ENCODE measurements at regions not wholly inside any gene's neighbourhood (a gene's known extent, or its start where the extent isn't known, plus 50 kb on each side); places are given as distances from the start of the nearest gene placed in this dataset.

DNA sequence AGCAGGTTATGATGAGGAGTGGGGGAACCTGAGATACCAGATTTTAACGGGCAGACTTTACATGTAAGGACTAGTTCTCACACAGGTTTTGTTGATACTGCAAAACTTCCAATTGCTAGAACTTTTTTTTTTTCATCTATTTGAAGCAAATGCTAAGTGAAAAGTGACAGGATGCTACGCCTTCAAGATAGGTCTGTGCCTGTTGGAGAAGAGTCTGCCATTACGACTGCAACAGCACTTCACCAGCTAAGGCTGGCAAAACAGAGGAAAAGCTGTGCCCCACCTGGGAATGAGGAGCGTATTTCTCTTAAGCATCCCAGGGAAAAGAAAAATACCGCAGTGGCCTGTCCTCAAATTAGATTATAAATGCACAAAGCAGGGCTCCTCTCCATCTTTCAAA is 102.0 kb upstream of the CDH6 start:
- no peaks in the 10 kb centered on the region for H3K36me3 ChIP-seq (ENCODE audit: control insufficient read depth, low read length)
- no peaks in the 10 kb centered on the region for H3K4me1 ChIP-seq (ENCODE audit: control insufficient read depth, low read length)
- H3K27ac ChIP-seq (ENCODE audit: low read depth, low read length) = no peak overlapping the region
- TF ChIP-seq, protein P1, sequence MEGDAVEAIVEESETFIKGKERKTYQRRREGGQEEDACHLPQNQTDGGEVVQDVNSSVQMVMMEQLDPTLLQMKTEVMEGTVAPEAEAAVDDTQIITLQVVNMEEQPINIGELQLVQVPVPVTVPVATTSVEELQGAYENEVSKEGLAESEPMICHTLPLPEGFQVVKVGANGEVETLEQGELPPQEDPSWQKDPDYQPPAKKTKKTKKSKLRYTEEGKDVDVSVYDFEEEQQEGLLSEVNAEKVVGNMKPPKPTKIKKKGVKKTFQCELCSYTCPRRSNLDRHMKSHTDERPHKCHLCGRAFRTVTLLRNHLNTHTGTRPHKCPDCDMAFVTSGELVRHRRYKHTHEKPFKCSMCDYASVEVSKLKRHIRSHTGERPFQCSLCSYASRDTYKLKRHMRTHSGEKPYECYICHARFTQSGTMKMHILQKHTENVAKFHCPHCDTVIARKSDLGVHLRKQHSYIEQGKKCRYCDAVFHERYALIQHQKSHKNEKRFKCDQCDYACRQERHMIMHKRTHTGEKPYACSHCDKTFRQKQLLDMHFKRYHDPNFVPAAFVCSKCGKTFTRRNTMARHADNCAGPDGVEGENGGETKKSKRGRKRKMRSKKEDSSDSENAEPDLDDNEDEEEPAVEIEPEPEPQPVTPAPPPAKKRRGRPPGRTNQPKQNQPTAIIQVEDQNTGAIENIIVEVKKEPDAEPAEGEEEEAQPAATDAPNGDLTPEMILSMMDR (IDR thresholded peaks at IDR 0.05; ENCODE audit: low read depth, low read length, poor library complexity, severe bottlenecking) = no peak
- TF ChIP-seq EZH2phosphoT487 (IDR thresholded peaks at IDR 0.05; ENCODE audit: borderline replicate concordance, low read length) = no peak
- no peaks in the 10 kb centered on the region for H3F3A ChIP-seq (ENCODE audit: control insufficient read depth, insufficient read depth)
- H3K79me2 ChIP-seq (ENCODE audit: control insufficient read depth, low read length) = no peaks in the 10 kb centered on the region
- no peak overlapping the region for H3K4me2 ChIP-seq (ENCODE audit: low read length)
- no peaks in the 10 kb centered on the region; the same call in 1 of the 2 replicates for H3K9me2 ChIP-seq (replicated peaks; ENCODE audit: control insufficient read depth, low read length)
- no peaks in the 10 kb centered on the region for H4K20me1 ChIP-seq (ENCODE audit: control insufficient read depth, insufficient read depth, low read depth, low read length)
- no peaks in the 10 kb centered on the region for H3K9me3 ChIP-seq (ENCODE audit: control insufficient read depth, insufficient read depth, low read length)
- no peaks in the 10 kb centered on the region for H3K27me3 ChIP-seq (ENCODE audit: control insufficient read depth, low read length)
- H3K4me3 ChIP-seq (ENCODE audit: low read length) = no peak overlapping the region

DNA sequence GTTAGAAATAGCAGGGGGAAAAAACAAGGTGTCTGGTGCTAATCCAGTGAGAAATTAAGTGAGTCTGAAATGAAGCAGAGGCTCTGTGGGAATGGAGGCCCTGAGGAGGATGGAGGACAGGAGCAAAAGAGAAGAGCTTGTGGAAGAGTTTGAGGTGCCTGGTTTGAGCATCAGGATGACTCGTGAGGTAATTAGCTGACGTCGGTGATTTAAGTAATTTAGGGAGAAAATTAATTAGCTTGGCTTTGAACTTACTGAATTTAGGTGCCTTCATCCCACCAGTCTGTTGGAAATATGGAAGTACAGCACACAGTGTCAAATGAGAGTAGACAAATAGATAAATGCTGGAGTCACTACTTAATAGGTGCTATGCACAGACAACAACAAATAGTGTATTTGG is 103.0 kb upstream of the CDH6 start:
- TF ChIP-seq, protein P1 (IDR thresholded peaks at IDR 0.05; ENCODE audit: low read depth, low read length, poor library complexity, severe bottlenecking) = no peak
- TF ChIP-seq EZH2phosphoT487 (IDR thresholded peaks at IDR 0.05; ENCODE audit: borderline replicate concordance, low read length) = no peak
- Histone ChIP-seq H3K36me3 (ENCODE audit: control insufficient read depth, low read length) (no peaks in the 10 kb centered on the region), H3K4me1 (ENCODE audit: control insufficient read depth, low read length) (no peaks in the 10 kb centered on the region), H3K79me2 (ENCODE audit: control insufficient read depth, low read length) (no peaks in the 10 kb centered on the region), H3K27me3 (ENCODE audit: control insufficient read depth, low read length) (no peaks in the 10 kb centered on the region), H3K4me2 (ENCODE audit: low read length) (no peak overlapping the region), H3K9me2 (replicated peaks; ENCODE audit: control insufficient read depth, low read length) (no peaks in the 10 kb centered on the region), H3K9me3 (ENCODE audit: control insufficient read depth, insufficient read depth, low read length) (no peaks in the 10 kb centered on the region), H3F3A (ENCODE audit: control insufficient read depth, insufficient read depth) (no peaks in the 10 kb centered on the region), H3K27ac (ENCODE audit: low read depth, low read length) (no peak overlapping the region), H3K4me3 (ENCODE audit: low read length) (no peak overlapping the region), H4K20me1 (ENCODE audit: control insufficient read depth, insufficient read depth, low read depth, low read length) (no peaks in the 10 kb centered on the region)

DNA sequence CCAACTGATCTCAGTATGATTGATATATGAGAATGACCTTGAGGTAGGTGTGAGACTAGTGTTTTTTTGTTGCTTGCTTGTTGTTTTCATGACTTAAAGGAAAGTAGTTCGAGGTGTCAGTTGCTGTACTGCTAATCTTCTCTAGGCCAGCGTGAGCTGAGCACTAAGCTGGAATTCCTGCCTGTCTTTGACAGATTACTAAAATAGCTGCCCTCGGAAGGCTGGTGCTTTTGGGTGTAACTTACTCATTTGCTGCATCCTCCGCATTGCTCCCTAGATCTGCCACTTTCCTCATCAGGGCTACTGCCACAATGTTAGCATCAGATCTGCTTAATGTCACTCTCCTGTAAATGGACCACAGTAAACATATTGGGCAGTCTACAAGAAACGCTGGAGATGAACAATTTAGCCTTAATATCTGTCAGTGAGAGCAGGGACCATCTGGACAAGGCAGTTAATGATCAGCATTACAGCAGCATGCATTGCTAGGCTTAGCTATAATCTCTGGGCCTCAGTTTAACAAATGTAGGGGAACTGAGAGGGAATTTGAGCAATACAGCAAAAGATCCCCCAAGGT is 106.6 kb upstream of the CDH6 start:
- Histone ChIP-seq H3K4me3 (ENCODE audit: low read length) (no peak overlapping the region), H3K27me3 (ENCODE audit: control insufficient read depth, low read length) (no peaks in the 10 kb centered on the region)
- no peak for TF ChIP-seq EZH2phosphoT487 (IDR thresholded peaks at IDR 0.05; ENCODE audit: borderline replicate concordance, low read length)
- TF ChIP-seq, protein P1 (IDR thresholded peaks at IDR 0.05; ENCODE audit: low read depth, low read length, poor library complexity, severe bottlenecking) = no peak

More for the DNA sequence above, 106.6 kb upstream of the CDH6 start:
- Histone ChIP-seq H3K79me2 (ENCODE audit: control insufficient read depth, low read length) (no peaks in the 10 kb centered on the region), H3K27ac (ENCODE audit: low read depth, low read length) (no peak overlapping the region), H3F3A (ENCODE audit: control insufficient read depth, insufficient read depth) (no peaks in the 10 kb centered on the region), H4K20me1 (ENCODE audit: control insufficient read depth, insufficient read depth, low read depth, low read length) (no peaks in the 10 kb centered on the region), H3K9me3 (ENCODE audit: control insufficient read depth, insufficient read depth, low read length) (no peaks in the 10 kb centered on the region), H3K4me1 (ENCODE audit: control insufficient read depth, low read length) (no peaks in the 10 kb centered on the region), H3K9me2 (replicated peaks; ENCODE audit: control insufficient read depth, low read length) (no peaks in the 10 kb centered on the region), H3K36me3 (ENCODE audit: control insufficient read depth, low read length) (no peaks in the 10 kb centered on the region), H3K4me2 (ENCODE audit: low read length) (no peak overlapping the region)
